ENCODE measurements at regions not wholly inside any gene's neighbourhood (a gene's known extent, or its start where the extent isn't known, plus 50 kb on each side); places are given as distances from the start of the nearest gene placed in this dataset.

- TF ChIP-seq, protein P1, sequence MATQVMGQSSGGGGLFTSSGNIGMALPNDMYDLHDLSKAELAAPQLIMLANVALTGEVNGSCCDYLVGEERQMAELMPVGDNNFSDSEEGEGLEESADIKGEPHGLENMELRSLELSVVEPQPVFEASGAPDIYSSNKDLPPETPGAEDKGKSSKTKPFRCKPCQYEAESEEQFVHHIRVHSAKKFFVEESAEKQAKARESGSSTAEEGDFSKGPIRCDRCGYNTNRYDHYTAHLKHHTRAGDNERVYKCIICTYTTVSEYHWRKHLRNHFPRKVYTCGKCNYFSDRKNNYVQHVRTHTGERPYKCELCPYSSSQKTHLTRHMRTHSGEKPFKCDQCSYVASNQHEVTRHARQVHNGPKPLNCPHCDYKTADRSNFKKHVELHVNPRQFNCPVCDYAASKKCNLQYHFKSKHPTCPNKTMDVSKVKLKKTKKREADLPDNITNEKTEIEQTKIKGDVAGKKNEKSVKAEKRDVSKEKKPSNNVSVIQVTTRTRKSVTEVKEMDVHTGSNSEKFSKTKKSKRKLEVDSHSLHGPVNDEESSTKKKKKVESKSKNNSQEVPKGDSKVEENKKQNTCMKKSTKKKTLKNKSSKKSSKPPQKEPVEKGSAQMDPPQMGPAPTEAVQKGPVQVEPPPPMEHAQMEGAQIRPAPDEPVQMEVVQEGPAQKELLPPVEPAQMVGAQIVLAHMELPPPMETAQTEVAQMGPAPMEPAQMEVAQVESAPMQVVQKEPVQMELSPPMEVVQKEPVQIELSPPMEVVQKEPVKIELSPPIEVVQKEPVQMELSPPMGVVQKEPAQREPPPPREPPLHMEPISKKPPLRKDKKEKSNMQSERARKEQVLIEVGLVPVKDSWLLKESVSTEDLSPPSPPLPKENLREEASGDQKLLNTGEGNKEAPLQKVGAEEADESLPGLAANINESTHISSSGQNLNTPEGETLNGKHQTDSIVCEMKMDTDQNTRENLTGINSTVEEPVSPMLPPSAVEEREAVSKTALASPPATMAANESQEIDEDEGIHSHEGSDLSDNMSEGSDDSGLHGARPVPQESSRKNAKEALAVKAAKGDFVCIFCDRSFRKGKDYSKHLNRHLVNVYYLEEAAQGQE (IDR thresholded peaks at IDR 0.05; ENCODE audit: borderline replicate concordance): no peak
- TF ChIP-seq, protein P1 (CRISPR knock-in tag; IDR thresholded peaks at IDR 0.05; ENCODE audit: low read depth): no peak
- TF ChIP-seq RHOXF2B (CRISPR knock-in tag; conservative IDR thresholded peaks at IDR 0.05) (no peak), SMAD1 (IDR thresholded peaks at IDR 0.05; ENCODE audit: low read depth, low read length, partially characterized antibody) (no peak), EZH2 (IDR thresholded peaks at IDR 0.05; ENCODE audit: borderline replicate concordance, low read depth, low read length) (no peak), RBM34 (IDR thresholded peaks at IDR 0.05; ENCODE audit: borderline replicate concordance, insufficient read depth, low read length) (no peak), YY1 (IDR thresholded peaks at IDR 0.05; ENCODE audit: borderline replicate concordance in 1 of 3, control insufficient read depth in 1 of 3, extremely low read depth in 1 of 3, insufficient read depth in 3 of 3, insufficient read length in 1 of 3, insufficient replicate concordance in 2 of 3, low read depth in 1 of 3, low read length in 2 of 3) (no peak), ETV6 (IDR thresholded peaks at IDR 0.05; ENCODE audit: borderline replicate concordance in 1 of 2, low read depth in 2 of 2, low read length in 1 of 2) (no peak), ETV6 (CRISPR knock-in tag; IDR thresholded peaks at IDR 0.05; ENCODE audit: borderline replicate concordance) (no peak)
- TF ChIP-seq, protein P2, sequence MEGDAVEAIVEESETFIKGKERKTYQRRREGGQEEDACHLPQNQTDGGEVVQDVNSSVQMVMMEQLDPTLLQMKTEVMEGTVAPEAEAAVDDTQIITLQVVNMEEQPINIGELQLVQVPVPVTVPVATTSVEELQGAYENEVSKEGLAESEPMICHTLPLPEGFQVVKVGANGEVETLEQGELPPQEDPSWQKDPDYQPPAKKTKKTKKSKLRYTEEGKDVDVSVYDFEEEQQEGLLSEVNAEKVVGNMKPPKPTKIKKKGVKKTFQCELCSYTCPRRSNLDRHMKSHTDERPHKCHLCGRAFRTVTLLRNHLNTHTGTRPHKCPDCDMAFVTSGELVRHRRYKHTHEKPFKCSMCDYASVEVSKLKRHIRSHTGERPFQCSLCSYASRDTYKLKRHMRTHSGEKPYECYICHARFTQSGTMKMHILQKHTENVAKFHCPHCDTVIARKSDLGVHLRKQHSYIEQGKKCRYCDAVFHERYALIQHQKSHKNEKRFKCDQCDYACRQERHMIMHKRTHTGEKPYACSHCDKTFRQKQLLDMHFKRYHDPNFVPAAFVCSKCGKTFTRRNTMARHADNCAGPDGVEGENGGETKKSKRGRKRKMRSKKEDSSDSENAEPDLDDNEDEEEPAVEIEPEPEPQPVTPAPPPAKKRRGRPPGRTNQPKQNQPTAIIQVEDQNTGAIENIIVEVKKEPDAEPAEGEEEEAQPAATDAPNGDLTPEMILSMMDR (IDR thresholded peaks at IDR 0.05 in 2 of 3, conservative IDR thresholded peaks at IDR 0.05 in 1 of 3; ENCODE audit: insufficient read depth in 2 of 3, low read depth in 1 of 3, low read length in 3 of 3): no peak
Observed at GRCh38 chr12:37543131-37543965, 773.2 kb upstream of the ALG10B start.
